Thoracic aorta (tissue), 2 donors: ENCODE measurements at regions not wholly inside any gene's neighbourhood (a gene's known extent, or its start where the extent isn't known, plus 50 kb on each side); places are given as distances from the start of the nearest gene placed in this dataset.

ENCODE experiments used
- ATAC-seq: fragments of 150-250 bp; one replicate; pipeline ENCODE4 v1.8.0; 2017; ENCODE audit warnings: low read depth; ENCODE audit not compliant: insufficient number of reproducible peaks, low FRiP score
- DNase-seq: peaks from one replicate; pipeline ENCODE4 v3.0.0-alpha.2; 2020; ENCODE audit warnings: low spot score
- H3K27ac ChIP-seq, 2 donors: fragments of 200-600 bp; sonication (generic); 1 replicate in 1 of 2; 2 replicates in 1 of 2; pipeline ENCODE4 v1.5.1; 2016; ENCODE audit warnings: mild to moderate bottlenecking in 2 of 2, moderate library complexity in 2 of 2
- H3K27me3 ChIP-seq: fragments of 200-600 bp; sonication (generic); replicated peaks from 2 replicates; pipeline ENCODE4 v1.6.0; 2016; ENCODE audit warnings: mild to moderate bottlenecking; ENCODE audit not compliant: insufficient read depth
- H3K36me3 ChIP-seq: fragments of 200-600 bp; sonication (generic); one replicate; pipeline ENCODE4 v1.5.1; 2016
- H3K4me1 ChIP-seq, 2 donors: fragments of 200-600 bp; sonication (generic); 1 replicate in 1 of 2; 2 replicates in 1 of 2; pipeline versions ENCODE4 v1.5.1 to v1.6.0; 2016; ENCODE audit warnings: low read depth in 2 of 2, mild to moderate bottlenecking in 1 of 2; ENCODE audit not compliant: control insufficient read depth in 1 of 2
- H3K4me3 ChIP-seq: fragments of 200-600 bp; sonication (generic); 2 replicates; pipeline ENCODE4 v1.5.1; 2016; ENCODE audit warnings: mild to moderate bottlenecking
- H3K9me3 ChIP-seq: fragments of 200-600 bp; sonication (generic); 2 replicates; pipeline ENCODE4 v1.5.1; 2016
- CTCF ChIP-seq: fragments of 200-600 bp; sonication (generic); IDR thresholded peaks from one replicate; pipeline ENCODE4 v1.5.1; 2019; ENCODE audit warnings: antibody characterized with exemption

- Histone ChIP-seq H3K27ac (no peak overlapping the region), H3K4me3 (no peak overlapping the region), H3K36me3 (no peaks in the 10 kb centered on the region), H3K27me3 (no peaks in the 10 kb centered on the region), H3K9me3 (no peaks in the 10 kb centered on the region), H3K4me1 (peaks cover 13 to 35% of the 10 kb centered on the region in 2 donors)
- DNase-seq: no peak
- no peak for TF ChIP-seq CTCF
- no peak for ATAC-seq
These were observed 651.9 kb downstream of the SLC4A3 start for GRCh38 chr2:220279372-220279771.

GRCh38 chr2:220279840-220280239, 652.4 kb downstream of the SLC4A3 start:
- no peak for ATAC-seq
- no peak for DNase-seq

DNA sequence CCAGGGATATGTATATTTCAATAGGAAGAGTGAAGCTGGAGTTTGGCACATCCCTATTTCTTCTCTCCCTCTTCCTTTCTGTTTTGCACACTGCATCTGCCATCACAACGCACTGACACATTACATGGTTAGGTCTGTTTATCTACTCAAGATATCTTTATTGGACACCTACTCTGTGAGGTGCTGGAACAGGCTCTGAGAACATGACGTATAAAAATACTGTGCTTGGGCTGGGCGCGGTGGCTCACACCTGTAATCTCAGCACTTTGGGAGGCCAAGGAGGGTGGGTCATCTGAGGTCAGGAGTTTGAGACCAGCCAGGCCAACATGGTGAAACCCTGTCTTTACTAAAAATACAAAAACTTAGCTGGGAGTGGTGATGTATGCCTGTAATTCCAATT, 653.3 kb downstream of the SLC4A3 start:
- Histone ChIP-seq H3K36me3 (no peaks in the 10 kb centered on the region), H3K4me1 (peaks cover 13 to 34% of the 10 kb centered on the region in 2 donors), H3K27me3 (no peaks in the 10 kb centered on the region), H3K4me3 (no peak overlapping the region), H3K9me3 (no peaks in the 10 kb centered on the region), H3K27ac (no peak overlapping the region)
- DNase-seq (no peak), ATAC-seq (no peak)
- no peak for TF ChIP-seq CTCF

More at GRCh38 chr2:220279840-220280239, 652.4 kb downstream of the SLC4A3 start:
- Histone ChIP-seq H3K4me3 (no peak overlapping the region), H3K36me3 (no peaks in the 10 kb centered on the region), H3K4me1 (peaks cover 13 to 35% of the 10 kb centered on the region in 2 donors), H3K9me3 (no peaks in the 10 kb centered on the region), H3K27me3 (no peaks in the 10 kb centered on the region), H3K27ac (no peak overlapping the region)
- no peak for TF ChIP-seq CTCF

DNA sequence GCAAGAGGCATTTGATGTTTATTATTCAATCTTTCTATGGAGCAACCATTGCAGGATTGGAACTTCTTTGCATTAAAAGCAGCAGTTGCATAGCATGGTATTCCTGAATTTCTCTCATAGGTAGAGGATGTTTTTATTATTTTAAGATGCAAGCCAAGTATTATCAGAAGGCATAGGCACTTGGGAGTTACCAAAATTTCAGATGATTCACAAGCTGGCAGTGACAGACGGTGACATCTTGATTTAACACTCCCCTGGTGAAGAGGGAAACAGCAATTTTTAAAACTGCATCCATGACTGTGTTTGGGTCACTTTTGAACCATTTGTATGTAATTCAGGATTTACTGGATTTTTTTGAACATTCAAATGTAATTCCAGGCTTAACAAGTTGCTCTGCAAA, 654.3 kb downstream of the SLC4A3 start:
- no peaks in the 10 kb centered on the region for H3K36me3 ChIP-seq
- H3K27me3 ChIP-seq: no peaks in the 10 kb centered on the region
- ATAC-seq: no peak
- no peaks in the 10 kb centered on the region for H3K9me3 ChIP-seq
- H3K4me3 ChIP-seq: no peak overlapping the region
- no peak overlapping the region for H3K27ac ChIP-seq
- DNase-seq: no peak
- no peak for TF ChIP-seq CTCF
- H3K4me1 ChIP-seq: peaks cover 8 to 23% of the 10 kb centered on the region in 2 donors

DNA sequence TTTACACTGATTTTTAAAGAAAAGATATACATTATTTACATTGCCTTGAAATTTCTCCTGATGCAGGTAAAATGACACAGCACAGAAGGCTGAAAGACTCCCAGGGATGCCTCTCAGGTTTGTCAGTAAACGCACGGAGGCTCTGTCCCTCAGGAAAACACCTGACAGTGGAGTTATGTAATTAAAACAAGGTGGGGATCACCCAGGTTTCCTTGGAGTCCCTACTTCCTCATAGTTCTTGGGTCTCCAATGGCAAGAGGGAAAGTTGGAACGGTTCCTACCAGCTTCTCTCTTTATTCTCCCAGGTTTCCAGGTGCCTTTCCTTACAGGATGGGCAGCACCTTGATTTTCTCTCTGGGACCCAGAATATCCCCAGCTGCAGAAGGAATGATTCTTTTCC, 654.8 kb downstream of the SLC4A3 start:
- Histone ChIP-seq H3K4me3 (no peak overlapping the region), H3K27ac (no peak overlapping the region), H3K27me3 (no peaks in the 10 kb centered on the region), H3K36me3 (no peaks in the 10 kb centered on the region), H3K9me3 (no peaks in the 10 kb centered on the region), H3K4me1 (peaks cover 7 to 19% of the 10 kb centered on the region in 2 donors)
- TF ChIP-seq CTCF: no peak
- DNase-seq (no peak), ATAC-seq (no peak)
